Spleen (tissue), 11 donors: ENCODE measurements at regions not wholly inside any gene's neighbourhood (a gene's known extent, or its start where the extent isn't known, plus 50 kb on each side); places are given as distances from the start of the nearest gene placed in this dataset.

ENCODE experiments used
- DNase-seq: peaks from one replicate; pipeline ENCODE4 v3.0.0-alpha.2; 2020
- H3K27ac ChIP-seq, 8 donors: fragments of 200-600 bp; sonication (generic) in 7 of 8; 1 replicate in 4 of 8; 2 replicates in 4 of 8; pipeline versions ENCODE4 v1.5.0 to v1.8.0; 2016 to 2021; ENCODE audit warnings: inconsistent platforms in 4 of 8, mild to moderate bottlenecking in 4 of 8, moderate library complexity in 1 of 8
- H3K27me3 ChIP-seq, 7 donors: fragments of 200-600 bp; sonication (generic) in 6 of 7; replicated peaks in 1 of 7; 1 replicate in 4 of 7; 2 replicates in 3 of 7; pipeline versions ENCODE4 v1.5.0 to v1.8.0; 2016 to 2021; ENCODE audit warnings: inconsistent platforms in 3 of 7, mild to moderate bottlenecking in 1 of 7
- H3K36me3 ChIP-seq, 6 donors: fragments of 200-600 bp; sonication (generic) in 5 of 6; 1 replicate in 4 of 6; 2 replicates in 2 of 6; pipeline versions ENCODE4 v1.5.0 to v1.8.0; 2016 to 2021; ENCODE audit warnings: inconsistent platforms in 2 of 6
- H3K4me1 ChIP-seq, 6 donors: fragments of 200-600 bp; sonication (generic) in 5 of 6; 1 replicate in 3 of 6; 2 replicates in 3 of 6; pipeline versions ENCODE4 v1.5.0 to v1.8.0; 2016 to 2021; ENCODE audit warnings: inconsistent platforms in 3 of 6
- H3K4me3 ChIP-seq, 8 donors: fragments of 200-600 bp; sonication (generic) in 7 of 8; 1 replicate in 4 of 8; 2 replicates in 4 of 8; pipeline versions ENCODE4 v1.5.0 to v1.8.0; 2016 to 2021; ENCODE audit warnings: inconsistent platforms in 4 of 8, mild to moderate bottlenecking in 4 of 8, moderate library complexity in 2 of 8
- H3K9me3 ChIP-seq, 8 donors: fragments of 200-600 bp; sonication (generic) in 7 of 8; 1 replicate in 4 of 8; 2 replicates in 4 of 8; pipeline versions ENCODE4 v1.5.0 to v1.8.0; 2016 to 2021; ENCODE audit warnings: inconsistent platforms in 4 of 8
- POLR2A ChIP-seq, 3 donors: fragments of 450-650 bp; IDR thresholded peaks; one replicate each; pipeline ENCODE4 v1.5.1; 2017; ENCODE audit warnings: antibody characterized with exemption in 3 of 3, mild to moderate bottlenecking in 1 of 3
- POLR2AphosphoS5 ChIP-seq, 3 donors: sonication (generic); formaldehyde crosslinking; IDR thresholded peaks; one replicate each; pipeline ENCODE4 v1.5.1; 2017; ENCODE audit warnings: antibody characterized with exemption in 3 of 3
- WGBS, 5 donors: extraction: QIAGEN DNeasy Blood & Tissue Kit in 3 of 5; methylation state at CpG; one replicate each; pipeline versions ENCODE4 v1.1.5 to v1.1.7; 2013 to 2018; 5-methylcytosine and 5-hydroxymethylcytosine counted together
- intact Hi-C: fragments of 100-400 bp; cut with DNase I; formaldehyde crosslinking; loops from one replicate; pipeline ENCODE4 v1.15.0; 2023; ENCODE audit warnings: low total_unique reads
- TF ChIP-seq, protein P1 (sequence below), 11 experiments: fragments of 200-600 bp in 7 of 11; fragments of 450-650 bp in 4 of 11; sonication (generic) in 4 of 11; IDR thresholded peaks in 8 of 11; conservative IDR thresholded peaks in 3 of 11; 1 replicate in 7 of 11; 2 replicates in 4 of 11; pipeline versions ENCODE4 v1.4.0 to v1.8.0; 2016 to 2021; ENCODE audit warnings: antibody characterized with exemption in 11 of 11, inconsistent platforms in 4 of 11, mild to moderate bottlenecking in 1 of 11
- donor health status: healthy with polysubstance abuse.
- donor health status: DM: no; HTN: no; CAD: no; lungs with moderate emphysema.
- donor health status: DM: no; HTN: no; CAD: no.
- donor health status: Bipolar disorder and iron deficiency.
- donor health status: healthy.
- donor health status: DM: no; HTN: no; CAD: no.
- donor health status: DM: yes; HTN: yes; CAD: no.

GRCh38 chr2:240229603-240230235 is 89.3 kb upstream of the OTOS start:
- peaks cover 0 to 70% (median 0%) of the 10 kb centered on the region in 7 donors for H3K27me3 ChIP-seq
- H3K36me3 ChIP-seq = no peaks in the 10 kb centered on the region
- no peak overlapping the region for H3K27ac ChIP-seq
- WGBS, 5 donors = 71 to 77% (median 73%) methylated on average over 5 of the region's 5 CpGs
- peaks cover 3 to 18% (median 9%) of the 10 kb centered on the region in 6 donors for H3K4me1 ChIP-seq
- H3K9me3 ChIP-seq = peaks cover 0 to 24% (median 14%) of the 10 kb centered on the region in 8 donors
- TF ChIP-seq, protein P1, sequence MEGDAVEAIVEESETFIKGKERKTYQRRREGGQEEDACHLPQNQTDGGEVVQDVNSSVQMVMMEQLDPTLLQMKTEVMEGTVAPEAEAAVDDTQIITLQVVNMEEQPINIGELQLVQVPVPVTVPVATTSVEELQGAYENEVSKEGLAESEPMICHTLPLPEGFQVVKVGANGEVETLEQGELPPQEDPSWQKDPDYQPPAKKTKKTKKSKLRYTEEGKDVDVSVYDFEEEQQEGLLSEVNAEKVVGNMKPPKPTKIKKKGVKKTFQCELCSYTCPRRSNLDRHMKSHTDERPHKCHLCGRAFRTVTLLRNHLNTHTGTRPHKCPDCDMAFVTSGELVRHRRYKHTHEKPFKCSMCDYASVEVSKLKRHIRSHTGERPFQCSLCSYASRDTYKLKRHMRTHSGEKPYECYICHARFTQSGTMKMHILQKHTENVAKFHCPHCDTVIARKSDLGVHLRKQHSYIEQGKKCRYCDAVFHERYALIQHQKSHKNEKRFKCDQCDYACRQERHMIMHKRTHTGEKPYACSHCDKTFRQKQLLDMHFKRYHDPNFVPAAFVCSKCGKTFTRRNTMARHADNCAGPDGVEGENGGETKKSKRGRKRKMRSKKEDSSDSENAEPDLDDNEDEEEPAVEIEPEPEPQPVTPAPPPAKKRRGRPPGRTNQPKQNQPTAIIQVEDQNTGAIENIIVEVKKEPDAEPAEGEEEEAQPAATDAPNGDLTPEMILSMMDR (IDR thresholded peaks at IDR 0.05 in 8 of 11, conservative IDR thresholded peaks at IDR 0.05 in 3 of 11) = no peak
- no peak for TF ChIP-seq POLR2AphosphoS5 (IDR thresholded peaks at IDR 0.05)
- no peak for TF ChIP-seq POLR2A (IDR thresholded peaks at IDR 0.05)
- no peak overlapping the region for H3K4me3 ChIP-seq
- intact Hi-C loops = no loop called here
- DNase-seq = peak; percentile 33

GRCh38 chr2:240230291-240230931 is 90.0 kb upstream of the OTOS start:
- 58 to 70% (median 62%) methylated on average over 9 of the region's 9 CpGs for WGBS, 5 donors
- no peak overlapping the region for H3K27ac ChIP-seq
- H3K4me3 ChIP-seq = no peak overlapping the region
- H3K9me3 ChIP-seq = peaks cover 0 to 24% (median 14%) of the 10 kb centered on the region in 8 donors
- intact Hi-C loops = no loop called here
- peak; percentile 41 for DNase-seq
- TF ChIP-seq POLR2A (IDR thresholded peaks at IDR 0.05) = no peak
- TF ChIP-seq, protein P1 (IDR thresholded peaks at IDR 0.05 in 8 of 11, conservative IDR thresholded peaks at IDR 0.05 in 3 of 11) = no peak
- no peak for TF ChIP-seq POLR2AphosphoS5 (IDR thresholded peaks at IDR 0.05)
- H3K27me3 ChIP-seq = peaks cover 0 to 63% (median 0%) of the 10 kb centered on the region in 7 donors
- no peaks in the 10 kb centered on the region for H3K36me3 ChIP-seq
- peaks cover 3 to 18% (median 9%) of the 10 kb centered on the region in 6 donors for H3K4me1 ChIP-seq

- intact Hi-C loops = no loop called here
- TF ChIP-seq POLR2A (IDR thresholded peaks at IDR 0.05) = no peak
- TF ChIP-seq, protein P1 (IDR thresholded peaks at IDR 0.05 in 8 of 11, conservative IDR thresholded peaks at IDR 0.05 in 3 of 11) = no peak
- no peak for TF ChIP-seq POLR2AphosphoS5 (IDR thresholded peaks at IDR 0.05)
- Histone ChIP-seq H3K27ac (no peak overlapping the region), H3K9me3 (peaks cover 0 to 24% (median 14%) of the 10 kb centered on the region in 8 donors), H3K4me1 (peaks cover 3 to 26% (median 16%) of the 10 kb centered on the region in 6 donors), H3K4me3 (no peak overlapping the region), H3K27me3 (peaks cover 0 to 57% (median 0%) of the 10 kb centered on the region in 7 donors), H3K36me3 (no peaks in the 10 kb centered on the region)
- DNase-seq = peak; percentile 51
- WGBS, 5 donors = 63 to 90% (median 87%) methylated on average over 4 to 12 of the region's 12 CpGs
Observed at GRCh38 chr2:240231838-240232244, 91.4 kb upstream of the OTOS start.

GRCh38 chr2:240232264-240232915 is 91.9 kb upstream of the OTOS start:
- DNase-seq = no peak
- WGBS, 5 donors = 68 to 89% (median 83%) methylated on average over 10 to 22 of the region's 22 CpGs
- no peak overlapping the region for H3K4me3 ChIP-seq
- intact Hi-C loops = no loop called here
- H3K36me3 ChIP-seq = no peaks in the 10 kb centered on the region
- H3K4me1 ChIP-seq = peaks cover 6 to 32% (median 19%) of the 10 kb centered on the region in 6 donors
- H3K27me3 ChIP-seq = peaks cover 0 to 52% (median 0%) of the 10 kb centered on the region in 7 donors
- H3K27ac ChIP-seq = peak overlapping the region in 1 of 8 donors; percentile 21
- TF ChIP-seq, protein P1 (IDR thresholded peaks at IDR 0.05 in 8 of 11, conservative IDR thresholded peaks at IDR 0.05 in 3 of 11) = no peak
- TF ChIP-seq POLR2A (IDR thresholded peaks at IDR 0.05) (no peak), POLR2AphosphoS5 (IDR thresholded peaks at IDR 0.05) (no peak)
- peaks cover 0 to 24% (median 14%) of the 10 kb centered on the region in 8 donors for H3K9me3 ChIP-seq
